OCI-LY7 (cell line): ENCODE measurements at regions not wholly inside any gene's neighbourhood (a gene's known extent, or its start where the extent isn't known, plus 50 kb on each side); places are given as distances from the start of the nearest gene placed in this dataset.
"Not testable (repeated sequence)": the region's sequence is repeated elsewhere in the genome, so short reads cannot be mapped to it uniquely, and the experiment has no call there.

Experiments used
- BruUV-seq: library from RNA; stranded (reverse); fragments of 400-500 nt; replicated peaks from 2 replicates; lab custom pipeline; 2021; lab: Mats Ljungman, UMichigan
- CTCF ChIA-PET: fragments of 300-600 bp; sonication (Branson Sonifier 250); formaldehyde crosslinking; loops from one replicate; lab custom pipeline; 2022; ENCODE audit warnings: antibody characterized with exemption; ENCODE audit not compliant: unreplicated experiment; lab: Charles Lee
- POLR2A ChIA-PET: fragments of 300-600 bp; sonication (Branson Sonifier 250); formaldehyde crosslinking; loops from one replicate; lab custom pipeline; 2022; ENCODE audit warnings: antibody characterized with exemption; lab: Charles Lee
- DNase-seq: peaks from one replicate; pipeline ENCODE4 v3.0.0-alpha.2; 2015; ENCODE audit warnings: low spot score
- H2AFZ ChIP-seq: fragments of 200-600 bp; sonication (generic), shearing (Covaris generic); 2 replicates; pipeline ENCODE4 v1.6.1; 2014; ENCODE audit warnings: mild to moderate bottlenecking, antibody characterized with exemption, low read length, moderate library complexity
- H3K27ac ChIP-seq: fragments of 200-600 bp; sonication (generic); 2 replicates; pipeline ENCODE4 v1.5.1; 2014; ENCODE audit warnings: mixed run types, low read depth, mild to moderate bottlenecking, moderate library complexity, low read length, inconsistent platforms; ENCODE audit not compliant: poor library complexity, severe bottlenecking
- H3K36me3 ChIP-seq: fragments of 200-600 bp; sonication (generic); 2 replicates; pipeline ENCODE4 v1.6.1; 2014; ENCODE audit warnings: mild to moderate bottlenecking, antibody characterized with exemption, low read length, moderate library complexity, mixed read lengths; ENCODE audit not compliant: insufficient read depth
- H3K4me1 ChIP-seq: fragments of 200-600 bp; sonication (generic); 2 replicates; pipeline ENCODE4 v1.5.1; 2014; ENCODE audit warnings: mild to moderate bottlenecking, low read length; ENCODE audit not compliant: insufficient read depth, poor library complexity, severe bottlenecking
- H3K4me2 ChIP-seq: fragments of 200-600 bp; sonication (generic); 2 replicates; pipeline ENCODE4 v1.6.1; 2014; ENCODE audit warnings: mild to moderate bottlenecking, low read length
- H3K4me3 ChIP-seq: fragments of 200-600 bp; sonication (generic); 2 replicates; pipeline ENCODE4 v1.5.1; 2014; ENCODE audit warnings: mild to moderate bottlenecking, low read depth, low read length; ENCODE audit not compliant: poor library complexity, severe bottlenecking
- H3K79me2 ChIP-seq: fragments of 200-600 bp; sonication (generic); 2 replicates; pipeline ENCODE4 v1.6.1; 2016; ENCODE audit warnings: low read depth, mild to moderate bottlenecking, low read length, moderate library complexity, mixed read lengths; ENCODE audit not compliant: insufficient read depth
- H3K9me2 ChIP-seq: fragments of 200-600 bp; sonication (generic); 2 replicates; pipeline ENCODE4 v1.6.1; 2016; ENCODE audit warnings: mild to moderate bottlenecking, low read length, mixed read lengths; ENCODE audit not compliant: insufficient read depth
- H3K9me3 ChIP-seq: fragments of 200-600 bp; sonication (generic); 2 replicates; pipeline ENCODE4 v1.6.1; 2014; ENCODE audit warnings: mild to moderate bottlenecking, mixed run types, low read length, mixed read lengths
- H4K20me1 ChIP-seq: fragments of 200-600 bp; sonication (generic); 2 replicates; pipeline ENCODE4 v1.6.1; 2014; ENCODE audit warnings: mild to moderate bottlenecking, antibody characterized with exemption, low read length, moderate library complexity, mixed read lengths; ENCODE audit not compliant: insufficient read depth
- EZH2phosphoT487 ChIP-seq: fragments of 200-600 bp; sonication (generic); IDR thresholded peaks from 2 replicates; pipeline ENCODE4 v1.6.1; 2018; ENCODE audit warnings: low read depth, borderline replicate concordance, mild to moderate bottlenecking, mixed run types, antibody characterized with exemption, low read length, moderate library complexity, mixed read lengths
- intact Hi-C: fragments of 100-400 bp; cut with micrococcal nuclease; formaldehyde crosslinking; loops from one replicate; pipeline ENCODE4 v1.10.0; 2022; ENCODE audit not compliant: unreplicated experiment
- TF ChIP-seq, protein P1 (sequence below): fragments of 200-600 bp; sonication (generic); conservative IDR thresholded peaks from 2 replicates; pipeline ENCODE4 v1.5.1; 2014; ENCODE audit warnings: mild to moderate bottlenecking, antibody characterized with exemption, low read length, moderate library complexity, mixed read lengths

DNA sequence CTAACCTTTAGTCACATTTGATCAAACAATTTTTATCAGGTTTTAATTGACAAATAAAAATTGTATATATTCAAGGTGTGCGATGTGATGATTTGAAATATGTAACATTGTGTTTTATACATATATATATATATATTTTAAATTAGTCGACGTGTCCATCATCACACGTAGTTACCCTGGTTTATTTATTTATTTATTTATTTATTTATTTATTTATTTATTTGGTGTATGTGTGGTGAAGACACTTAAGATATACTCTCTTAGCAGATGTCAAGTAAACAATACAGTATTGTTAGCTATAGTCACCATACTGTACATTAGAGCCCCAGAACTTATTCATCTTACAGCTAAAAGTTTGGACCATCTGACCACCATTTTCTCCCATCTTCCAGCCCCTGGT, 224.9 kb upstream of the HHIP start:
- Histone ChIP-seq H3K4me1 (no peaks in the 10 kb centered on the region), H3K4me3 (no peak overlapping the region), H3K36me3 (no peaks in the 10 kb centered on the region), H2AFZ (no peak overlapping the region), H3K4me2 (no peak overlapping the region), H3K9me2 (no peaks in the 10 kb centered on the region), H3K9me3 (no peaks in the 10 kb centered on the region), H3K27ac (no peak overlapping the region), H3K79me2 (no peaks in the 10 kb centered on the region), H4K20me1 (no peaks in the 10 kb centered on the region)
- BruUV-seq, result no TSS peak
- intact Hi-C loops, result no loop called here
- no peak for DNase-seq
- TF ChIP-seq, protein P1, sequence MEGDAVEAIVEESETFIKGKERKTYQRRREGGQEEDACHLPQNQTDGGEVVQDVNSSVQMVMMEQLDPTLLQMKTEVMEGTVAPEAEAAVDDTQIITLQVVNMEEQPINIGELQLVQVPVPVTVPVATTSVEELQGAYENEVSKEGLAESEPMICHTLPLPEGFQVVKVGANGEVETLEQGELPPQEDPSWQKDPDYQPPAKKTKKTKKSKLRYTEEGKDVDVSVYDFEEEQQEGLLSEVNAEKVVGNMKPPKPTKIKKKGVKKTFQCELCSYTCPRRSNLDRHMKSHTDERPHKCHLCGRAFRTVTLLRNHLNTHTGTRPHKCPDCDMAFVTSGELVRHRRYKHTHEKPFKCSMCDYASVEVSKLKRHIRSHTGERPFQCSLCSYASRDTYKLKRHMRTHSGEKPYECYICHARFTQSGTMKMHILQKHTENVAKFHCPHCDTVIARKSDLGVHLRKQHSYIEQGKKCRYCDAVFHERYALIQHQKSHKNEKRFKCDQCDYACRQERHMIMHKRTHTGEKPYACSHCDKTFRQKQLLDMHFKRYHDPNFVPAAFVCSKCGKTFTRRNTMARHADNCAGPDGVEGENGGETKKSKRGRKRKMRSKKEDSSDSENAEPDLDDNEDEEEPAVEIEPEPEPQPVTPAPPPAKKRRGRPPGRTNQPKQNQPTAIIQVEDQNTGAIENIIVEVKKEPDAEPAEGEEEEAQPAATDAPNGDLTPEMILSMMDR, result no peak
- TF ChIP-seq EZH2phosphoT487, result no peak
- POLR2A ChIA-PET, result no interaction called here
- CTCF ChIA-PET, result no interaction called here

DNA sequence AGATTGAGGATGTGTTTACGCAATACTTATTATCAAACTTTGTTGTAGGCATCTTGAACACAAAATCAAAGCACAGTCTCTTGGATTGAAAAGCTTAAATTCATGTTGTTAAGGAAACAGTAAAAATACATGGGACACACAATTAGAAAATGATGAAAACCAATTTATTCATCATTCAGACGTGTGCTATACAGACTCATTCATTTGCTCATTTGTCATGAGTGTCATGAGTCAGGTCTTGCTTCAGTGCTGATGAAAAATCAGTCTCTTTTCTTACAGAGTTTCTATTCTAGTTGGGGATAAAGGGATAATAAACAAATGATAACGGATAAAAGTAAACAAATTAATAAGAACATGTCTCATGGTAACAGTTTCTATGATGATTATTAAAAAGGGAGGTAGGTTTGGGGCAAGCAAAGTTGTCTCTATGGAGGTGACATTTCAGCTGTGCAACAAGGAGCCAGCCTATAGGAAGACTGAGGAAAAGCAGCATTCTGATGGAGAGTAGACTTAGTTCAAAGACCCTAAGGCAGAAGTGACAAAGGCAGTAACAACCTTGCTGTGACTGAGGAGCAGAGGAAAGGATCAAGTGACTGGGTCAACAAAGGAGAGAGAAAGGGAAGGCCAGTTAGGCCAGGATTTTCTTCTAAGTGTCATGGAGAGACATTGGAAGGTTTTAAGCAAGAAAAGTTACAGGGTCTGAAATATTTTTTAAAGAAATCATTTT, 224.0 kb upstream of the HHIP start:
- intact Hi-C loops, result no loop called here
- BruUV-seq, result no TSS peak
- H3K9me2 ChIP-seq, result no peaks in the 10 kb centered on the region
- H3K4me3 ChIP-seq, result no peak overlapping the region
- no peaks in the 10 kb centered on the region for H3K79me2 ChIP-seq
- DNase-seq, result no peak
- no peaks in the 10 kb centered on the region for H3K36me3 ChIP-seq
- H2AFZ ChIP-seq, result no peak overlapping the region
- CTCF ChIA-PET, result no interaction called here
- no peaks in the 10 kb centered on the region for H3K4me1 ChIP-seq
- H3K27ac ChIP-seq, result no peak overlapping the region
- H4K20me1 ChIP-seq, result no peaks in the 10 kb centered on the region
- H3K9me3 ChIP-seq, result no peaks in the 10 kb centered on the region
- TF ChIP-seq EZH2phosphoT487, result no peak
- TF ChIP-seq, protein P1, result no peak
- no peak overlapping the region for H3K4me2 ChIP-seq
- POLR2A ChIA-PET, result interaction anchor here (0.6 kb wide), 1 partner anchor 1436 kb away, joined by 3 read pairs; no protein-coding TSS in a partner anchor

DNA sequence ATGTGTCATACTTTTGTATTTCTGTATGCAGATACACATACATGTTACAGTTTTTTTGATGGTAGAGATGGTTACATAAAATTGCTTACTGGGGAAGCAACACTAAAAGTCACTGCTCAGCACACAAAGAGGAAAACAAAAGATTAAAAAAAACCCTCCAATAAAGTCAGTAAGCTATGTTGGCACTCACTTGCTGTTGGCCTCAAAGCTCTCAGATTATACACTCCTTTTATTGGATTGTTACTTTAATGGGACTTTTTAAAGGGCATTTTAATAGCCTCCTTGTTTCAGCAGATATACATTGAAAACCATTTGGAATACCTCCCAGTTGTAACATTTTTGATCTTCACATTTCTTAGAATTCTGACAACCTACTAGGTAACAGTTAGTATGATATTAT, 222.0 kb upstream of the HHIP start:
- no peaks in the 10 kb centered on the region for H3K36me3 ChIP-seq
- H2AFZ ChIP-seq, result no peak overlapping the region
- no peaks in the 10 kb centered on the region for H3K9me2 ChIP-seq
- H3K79me2 ChIP-seq, result no peaks in the 10 kb centered on the region
- ChIA-PET POLR2A (no interaction called here), CTCF (no interaction called here)
- H3K27ac ChIP-seq, result no peak overlapping the region
- no TSS peak for BruUV-seq
- no peaks in the 10 kb centered on the region for H3K9me3 ChIP-seq
- no peak overlapping the region for H3K4me2 ChIP-seq
- no peak overlapping the region for H3K4me3 ChIP-seq
- TF ChIP-seq EZH2phosphoT487, result no peak
- TF ChIP-seq, protein P1, result no peak
- H4K20me1 ChIP-seq, result no peaks in the 10 kb centered on the region
- no peak for DNase-seq
- intact Hi-C loops, result no loop called here
- H3K4me1 ChIP-seq, result no peaks in the 10 kb centered on the region

DNA sequence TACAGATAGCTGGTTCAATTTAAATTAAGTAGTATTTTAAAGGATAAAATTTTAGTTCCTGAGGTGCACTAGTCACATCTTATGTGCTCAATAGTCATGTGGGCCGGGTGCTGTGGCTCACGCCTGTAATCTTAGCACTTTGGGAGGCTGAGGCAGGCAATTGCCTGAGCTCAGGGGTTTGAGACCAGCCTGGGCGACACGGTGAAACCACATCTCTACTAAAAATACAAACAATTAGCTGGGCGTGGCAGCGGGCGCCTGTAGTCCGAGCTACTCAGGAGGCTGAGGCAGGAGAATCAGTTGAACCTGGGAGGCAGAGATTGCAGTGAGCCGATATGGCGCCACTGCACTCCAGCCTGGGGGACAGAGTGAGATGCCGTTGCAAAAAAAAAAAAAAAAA, 219.9 kb upstream of the HHIP start:
- H3K4me1 ChIP-seq, intact Hi-C loops, CTCF ChIA-PET, H4K20me1 ChIP-seq, DNase-seq, H3K4me3 ChIP-seq, H3K9me2 ChIP-seq, H3K36me3 ChIP-seq, H3K9me3 ChIP-seq, BruUV-seq, H2AFZ ChIP-seq, H3K4me2 ChIP-seq, H3K79me2 ChIP-seq, H3K27ac ChIP-seq: not testable (repeated sequence)
- POLR2A ChIA-PET, result interaction anchor here (0.5 to 0.6 kb wide), 3 partner anchors 10 to 378 kb away, joined by 3 to 5 read pairs (median 3); no protein-coding TSS in a partner anchor
